ENCODE measurements at regions not wholly inside any gene's neighbourhood (a gene's known extent, or its start where the extent isn't known, plus 50 kb on each side); places are given as distances from the start of the nearest gene placed in this dataset.
"Not testable (repeated sequence)": the region's sequence is repeated elsewhere in the genome, so short reads cannot be mapped to it uniquely, and the experiment has no call there.

GRCh38 chr2:16093639-16094529, 153.5 kb downstream of the MYCN start:
- DNase-seq (ENCODE audit: low read depth): no peak
- no peak overlapping the region for H3K4me3 ChIP-seq (ENCODE audit: low read depth, low read length)
- no peak for TF ChIP-seq CTCF (IDR thresholded peaks at IDR 0.05; ENCODE audit: control insufficient read depth, extremely low read depth, insufficient read depth)

GRCh38 chr2:16092861-16093638, 152.7 kb downstream of the MYCN start:
- no peak for DNase-seq (ENCODE audit: low read depth)
- H3K4me3 ChIP-seq (ENCODE audit: low read depth, low read length): no peak overlapping the region
- TF ChIP-seq CTCF (IDR thresholded peaks at IDR 0.05; ENCODE audit: control insufficient read depth, extremely low read depth, insufficient read depth): no peak

- no peak for DNase-seq (ENCODE audit: low read depth)
- H3K4me3 ChIP-seq (ENCODE audit: low read depth, low read length): no peak overlapping the region
- no peak for TF ChIP-seq CTCF (IDR thresholded peaks at IDR 0.05; ENCODE audit: control insufficient read depth, extremely low read depth, insufficient read depth)
Observed at GRCh38 chr2:16091576-16092282, 151.4 kb downstream of the MYCN start.

- no peak overlapping the region for H3K4me3 ChIP-seq (ENCODE audit: low read depth, low read length)
- TF ChIP-seq CTCF (IDR thresholded peaks at IDR 0.05; ENCODE audit: control insufficient read depth, extremely low read depth, insufficient read depth): no peak
- DNase-seq (ENCODE audit: low read depth): no peak
Observed at GRCh38 chr2:16090650-16091575, 150.6 kb downstream of the MYCN start.

GRCh38 chr2:16089491-16089890, 149.1 kb downstream of the MYCN start:
- not testable (repeated sequence) for H3K4me3 ChIP-seq (ENCODE audit: low read depth, low read length); DNase-seq (ENCODE audit: low read depth)

- TF ChIP-seq CTCF (IDR thresholded peaks at IDR 0.05; ENCODE audit: control insufficient read depth, extremely low read depth, insufficient read depth): no peak
- no peak overlapping the region for H3K4me3 ChIP-seq (ENCODE audit: low read depth, low read length)
- DNase-seq (ENCODE audit: low read depth): no peak
Observed at GRCh38 chr2:16088802-16089112, 148.4 kb downstream of the MYCN start.

Data from LNCaP clone FGC (cell line).